Choroid plexus epithelial cell (primary cell): ENCODE measurements at regions not wholly inside any gene's neighbourhood (a gene's known extent, or its start where the extent isn't known, plus 50 kb on each side); places are given as distances from the start of the nearest gene placed in this dataset.

Source experiments
- DNase-seq: peaks from one replicate; pipeline ENCODE4 v3.0.0-alpha.2; 2010; ENCODE audit warnings: low read depth
- H3K4me3 ChIP-seq: 2 replicates; pipeline ENCODE4 v1.5.1; 2011; ENCODE audit warnings: low read depth, mild to moderate bottlenecking, control low read depth, low read length, moderate library complexity
- TF ChIP-seq, protein P1 (sequence below): conservative IDR thresholded peaks from 2 replicates; pipeline ENCODE4 v1.5.1; 2011; ENCODE audit warnings: low read depth, mild to moderate bottlenecking, control low read depth, inconsistent platforms, low read length, moderate library complexity

DNA sequence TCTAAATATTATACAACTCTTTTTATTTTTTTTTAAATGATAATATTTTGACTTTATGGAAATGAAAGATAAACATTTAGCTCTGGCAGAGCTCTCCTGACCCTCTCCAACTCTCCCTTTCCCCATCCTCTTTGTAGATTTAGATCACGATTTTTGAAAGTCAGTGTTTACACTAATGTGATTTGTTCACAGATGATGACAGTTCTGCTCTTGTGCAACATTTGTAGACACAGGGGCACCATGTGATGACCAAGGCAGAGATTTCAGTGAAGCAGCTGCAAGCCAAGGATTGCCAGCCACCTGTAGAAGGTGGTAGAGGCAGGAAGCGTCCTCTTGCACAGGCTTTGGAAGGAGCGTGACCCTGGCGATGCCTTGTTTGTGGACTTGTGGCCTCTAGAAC lies 483.2 kb downstream of the QKI start:
- peak; percentile 19 for DNase-seq
- TF ChIP-seq, protein P1, sequence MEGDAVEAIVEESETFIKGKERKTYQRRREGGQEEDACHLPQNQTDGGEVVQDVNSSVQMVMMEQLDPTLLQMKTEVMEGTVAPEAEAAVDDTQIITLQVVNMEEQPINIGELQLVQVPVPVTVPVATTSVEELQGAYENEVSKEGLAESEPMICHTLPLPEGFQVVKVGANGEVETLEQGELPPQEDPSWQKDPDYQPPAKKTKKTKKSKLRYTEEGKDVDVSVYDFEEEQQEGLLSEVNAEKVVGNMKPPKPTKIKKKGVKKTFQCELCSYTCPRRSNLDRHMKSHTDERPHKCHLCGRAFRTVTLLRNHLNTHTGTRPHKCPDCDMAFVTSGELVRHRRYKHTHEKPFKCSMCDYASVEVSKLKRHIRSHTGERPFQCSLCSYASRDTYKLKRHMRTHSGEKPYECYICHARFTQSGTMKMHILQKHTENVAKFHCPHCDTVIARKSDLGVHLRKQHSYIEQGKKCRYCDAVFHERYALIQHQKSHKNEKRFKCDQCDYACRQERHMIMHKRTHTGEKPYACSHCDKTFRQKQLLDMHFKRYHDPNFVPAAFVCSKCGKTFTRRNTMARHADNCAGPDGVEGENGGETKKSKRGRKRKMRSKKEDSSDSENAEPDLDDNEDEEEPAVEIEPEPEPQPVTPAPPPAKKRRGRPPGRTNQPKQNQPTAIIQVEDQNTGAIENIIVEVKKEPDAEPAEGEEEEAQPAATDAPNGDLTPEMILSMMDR: no peak
- H3K4me3 ChIP-seq: no peak overlapping the region

DNA sequence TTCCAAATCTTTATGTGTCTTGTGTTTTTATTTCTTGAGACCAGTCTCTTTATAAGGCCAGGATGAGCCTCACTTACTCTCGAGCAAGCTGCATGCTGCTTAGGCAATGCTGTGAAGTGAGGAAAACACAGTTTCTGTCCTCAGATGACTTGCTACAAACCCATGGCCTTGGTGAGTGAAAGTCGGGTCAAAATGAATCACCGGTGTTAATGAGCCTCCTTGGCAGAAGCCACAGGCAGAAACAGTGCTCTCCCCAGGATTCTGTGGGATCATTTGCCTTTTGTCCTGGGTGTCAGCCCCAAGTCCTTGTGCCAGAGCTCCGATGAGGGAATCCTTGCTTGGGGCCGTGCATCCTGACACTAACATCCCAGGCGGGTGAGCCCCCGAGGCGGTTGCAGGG lies 482.5 kb downstream of the QKI start:
- H3K4me3 ChIP-seq: no peak overlapping the region
- TF ChIP-seq, protein P1: no peak
- DNase-seq: peak; percentile 54

DNA sequence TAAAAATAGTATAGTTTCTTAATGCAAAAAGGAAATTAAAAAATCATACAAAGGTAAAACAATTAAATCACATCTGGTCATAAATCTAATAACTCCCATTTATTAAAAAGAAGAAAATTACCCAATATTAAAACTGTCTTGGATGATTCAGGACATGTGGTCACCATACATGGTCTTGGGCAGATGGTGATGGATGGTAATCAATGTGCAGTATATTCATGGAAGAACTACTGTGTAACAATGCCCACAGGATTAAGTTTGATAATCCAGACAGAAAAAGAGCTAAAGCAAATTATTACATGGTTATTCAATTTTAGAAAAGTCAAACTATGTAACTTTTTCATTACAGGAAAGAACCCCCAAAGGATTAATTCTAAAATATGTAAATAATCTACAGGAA lies 480.6 kb downstream of the QKI start:
- no peak overlapping the region for H3K4me3 ChIP-seq
- TF ChIP-seq, protein P1: no peak
- DNase-seq: no peak

DNA sequence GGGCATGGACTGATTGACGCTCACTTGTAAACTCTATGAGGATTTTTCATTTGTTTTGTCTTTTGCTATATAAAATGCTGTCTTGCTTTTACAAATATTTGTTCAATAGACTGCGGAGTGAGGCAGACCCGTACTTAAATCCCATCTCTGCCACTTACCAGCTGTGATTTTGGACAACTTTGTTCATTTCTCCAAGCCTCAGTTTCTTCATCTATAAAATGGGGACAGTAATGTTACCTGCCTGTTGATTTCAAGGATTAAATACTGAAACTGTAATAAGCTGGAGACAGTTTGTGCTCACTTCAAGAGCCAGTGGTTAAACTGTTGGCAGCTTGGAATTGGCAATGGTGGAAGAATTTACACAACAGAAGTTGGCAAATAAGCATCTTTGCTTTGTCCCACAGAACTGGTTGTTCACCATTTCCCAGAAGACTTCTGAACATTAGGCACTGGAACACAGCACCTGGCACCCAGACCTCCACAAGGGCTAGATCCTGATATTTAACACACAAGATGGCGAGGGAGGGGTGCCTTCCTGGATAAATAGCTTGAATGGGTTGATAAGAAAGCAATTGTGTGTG lies 479.2 kb downstream of the QKI start:
- DNase-seq: no peak
- TF ChIP-seq, protein P1: no peak
- H3K4me3 ChIP-seq: no peak overlapping the region

DNA sequence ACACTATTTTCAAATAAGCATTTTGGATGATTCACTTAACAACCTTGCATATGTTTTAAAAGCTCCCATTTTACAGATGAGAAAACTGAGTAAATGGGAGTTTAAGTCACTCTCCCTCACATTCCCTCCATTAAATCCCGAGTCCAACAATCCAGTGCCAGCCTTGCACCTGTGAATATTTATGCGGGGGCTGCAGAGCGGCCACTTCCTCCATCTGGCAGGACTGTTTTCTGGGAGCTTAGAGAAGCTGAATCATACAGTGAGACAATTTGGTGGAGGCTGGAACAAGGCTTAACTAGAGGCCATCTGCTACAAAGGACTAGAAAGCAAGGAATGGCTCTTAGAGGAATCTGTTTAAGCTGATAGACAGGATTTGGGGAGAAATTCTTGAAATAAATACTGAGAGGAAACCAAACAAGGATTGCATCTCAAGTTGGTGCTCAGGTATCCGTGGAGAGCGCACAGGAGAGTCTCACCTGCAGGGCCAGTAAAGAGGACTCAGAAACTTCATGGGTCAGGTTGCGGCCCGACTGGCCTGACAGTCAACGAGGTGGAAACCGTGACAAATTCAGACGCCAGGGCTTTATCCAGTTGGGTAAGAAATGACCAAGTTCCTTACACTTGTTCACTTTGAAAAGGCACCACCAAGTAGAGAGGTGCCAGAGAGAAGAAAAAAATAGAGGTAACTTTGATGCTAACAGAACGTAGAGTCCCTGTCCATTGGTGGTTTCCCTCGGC lies 478.5 kb downstream of the QKI start:
- TF ChIP-seq, protein P1: no peak
- no peak for DNase-seq
- H3K4me3 ChIP-seq: no peak overlapping the region

DNA sequence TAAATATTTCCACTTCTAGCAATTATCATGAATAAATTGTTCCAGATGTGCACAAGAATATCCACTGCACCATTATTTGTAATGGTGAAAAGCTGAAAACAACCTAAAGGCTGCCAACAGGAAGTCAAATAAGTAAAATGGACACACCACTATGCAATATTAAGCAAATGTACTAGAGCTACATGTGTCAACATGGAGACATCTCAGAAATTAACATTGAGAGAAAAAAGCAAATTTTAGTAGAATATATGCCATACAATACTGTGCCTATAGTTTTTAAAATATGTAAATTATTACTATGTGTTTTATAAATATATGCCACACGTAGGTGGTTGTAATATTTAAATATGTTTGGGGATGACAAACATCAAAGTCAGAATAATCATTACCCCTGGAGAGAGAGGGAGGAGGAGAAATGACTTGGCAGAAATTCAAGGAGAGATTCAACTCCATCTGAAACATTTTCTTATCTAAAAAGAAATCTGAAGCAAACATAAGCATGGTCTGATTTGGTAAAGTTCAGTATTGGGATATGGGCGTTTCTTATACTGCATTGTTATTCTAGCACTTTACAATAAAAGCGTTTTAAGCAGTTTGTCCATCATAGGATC lies 475.5 kb downstream of the QKI start:
- H3K4me3 ChIP-seq: no peak overlapping the region
- DNase-seq: no peak
- TF ChIP-seq, protein P1: no peak
